Liver (tissue), 8 donors: ENCODE measurements at regions not wholly inside any gene's neighbourhood (a gene's known extent, or its start where the extent isn't known, plus 50 kb on each side); places are given as distances from the start of the nearest gene placed in this dataset.

Experiments used
- DNase-seq: peaks from one replicate; pipeline ENCODE4 v3.0.0-alpha.2; 2017; ENCODE audit warnings: low spot score
- H3K27ac ChIP-seq, 2 donors: one replicate each; pipeline ENCODE4 v1.7.0; 2013; ENCODE audit warnings: inconsistent platforms in 2 of 2, low read length in 2 of 2, control low read depth in 1 of 2, low read depth in 1 of 2, mild to moderate bottlenecking in 1 of 2
- H3K27me3 ChIP-seq, 4 donors: one replicate each; pipeline versions ENCODE4 v1.6.1 to v1.7.0; 2013; ENCODE audit warnings: low read length in 3 of 4, inconsistent platforms in 1 of 4, mild to moderate bottlenecking in 1 of 4, moderate library complexity in 1 of 4; ENCODE audit not compliant: control insufficient read depth in 4 of 4, insufficient read depth in 4 of 4
- H3K36me3 ChIP-seq, 4 donors: one replicate each; pipeline versions ENCODE4 v1.6.1 to v1.7.0; 2013; ENCODE audit warnings: low read length in 3 of 4, mild to moderate bottlenecking in 3 of 4, low read depth in 1 of 4, moderate library complexity in 1 of 4; ENCODE audit not compliant: control insufficient read depth in 4 of 4, insufficient read depth in 3 of 4
- H3K4me1 ChIP-seq, 4 donors: one replicate each; pipeline versions ENCODE4 v1.6.1 to v1.7.0; 2013; ENCODE audit warnings: low read length in 3 of 4, mild to moderate bottlenecking in 3 of 4, moderate library complexity in 1 of 4; ENCODE audit not compliant: control insufficient read depth in 4 of 4, insufficient read depth in 4 of 4
- H3K4me3 ChIP-seq, 3 donors: one replicate each; pipeline versions ENCODE4 v1.6.1 to v1.7.0; 2013; ENCODE audit warnings: low read length in 3 of 3, control low read depth in 1 of 3, low read depth in 1 of 3, mild to moderate bottlenecking in 1 of 3
- H3K9ac ChIP-seq, 2 donors: one replicate each; pipeline ENCODE4 v1.7.0; 2013; ENCODE audit warnings: low read length in 2 of 2, mild to moderate bottlenecking in 2 of 2, moderate library complexity in 2 of 2, control low read depth in 1 of 2, low read depth in 1 of 2
- H3K9me3 ChIP-seq, 4 donors: one replicate each; pipeline versions ENCODE4 v1.6.1 to v1.7.0; 2013; ENCODE audit warnings: low read length in 3 of 4; ENCODE audit not compliant: control insufficient read depth in 4 of 4
- ATF3 ChIP-seq: IDR thresholded peaks from 2 replicates; pipeline ENCODE4 v1.6.1; 2016; ENCODE audit warnings: antibody characterized with exemption
- CTCF ChIP-seq: fragments of 150-350 bp; IDR thresholded peaks from 2 replicates; pipeline ENCODE4 v1.5.1; 2017; ENCODE audit warnings: improper control_type of control experiment, low read depth, low read length; ENCODE audit not compliant: missing input control
- EGR1 ChIP-seq, 2 donors: IDR thresholded peaks; 2 replicates each; pipeline ENCODE4 v1.6.1; 2016 to 2018; ENCODE audit warnings: antibody characterized with exemption in 2 of 2, low read depth in 2 of 2
- FOXA1 ChIP-seq: IDR thresholded peaks from 2 replicates; pipeline ENCODE4 v1.6.1; 2016; ENCODE audit warnings: antibody characterized with exemption
- FOXA2 ChIP-seq: IDR thresholded peaks from 2 replicates; pipeline ENCODE4 v1.6.1; 2016; ENCODE audit warnings: antibody characterized with exemption
- HNF4A ChIP-seq, 2 donors: conservative IDR thresholded peaks; 2 replicates each; pipeline ENCODE4 v1.6.1; 2016; ENCODE audit warnings: antibody characterized with exemption in 2 of 2, mild to moderate bottlenecking in 2 of 2
- JUND ChIP-seq, 2 donors: IDR thresholded peaks; 2 replicates each; pipeline ENCODE4 v1.6.1; 2016; ENCODE audit warnings: antibody characterized with exemption in 2 of 2
- NR2F2 ChIP-seq: IDR thresholded peaks from 2 replicates; pipeline ENCODE4 v1.6.1; 2016; ENCODE audit warnings: antibody characterized with exemption
- RAD21 ChIP-seq, 2 donors: IDR thresholded peaks; 2 replicates each; pipeline ENCODE4 v1.6.1; 2016; ENCODE audit warnings: antibody characterized with exemption in 2 of 2, mild to moderate bottlenecking in 2 of 2
- TAF1 ChIP-seq: conservative IDR thresholded peaks from 2 replicates; pipeline ENCODE4 v1.6.1; 2016; ENCODE audit warnings: antibody characterized with exemption, mild to moderate bottlenecking
- WGBS: extraction: QIAGEN DNeasy Blood & Tissue Kit; methylation state at CpG from one replicate; pipeline ENCODE4 v1.1.7; 2013; 5-methylcytosine and 5-hydroxymethylcytosine counted together
- TF ChIP-seq, protein P1 (sequence below): IDR thresholded peaks from 2 replicates; pipeline ENCODE4 v1.6.1; 2016; ENCODE audit warnings: antibody characterized with exemption
- donor health status: healthy.
- donor health status: healthy.
- donor health status: healthy.
- donor health status: healthy.
- donor health status: healthy.

DNA sequence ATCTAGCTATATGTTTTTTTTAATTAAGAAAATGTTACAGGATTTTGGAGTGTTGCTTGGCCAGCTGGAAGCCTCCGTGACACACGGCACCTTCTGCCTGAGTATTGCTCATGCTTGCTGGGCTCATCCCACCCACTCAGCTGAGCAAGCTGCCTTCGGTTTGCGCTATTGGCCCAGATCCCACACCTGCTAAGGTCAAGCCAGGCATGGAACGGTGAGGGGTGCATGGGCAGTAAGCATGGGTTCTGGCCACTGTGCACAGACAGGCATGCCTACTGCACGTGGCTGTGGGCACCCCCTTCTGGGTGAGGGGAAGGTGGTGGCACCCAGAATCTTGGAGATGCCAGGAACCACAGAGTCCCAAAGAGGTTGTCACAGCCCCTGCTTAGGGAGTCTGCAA lies 1178.4 kb upstream of the PCDH7 start:
- 87% methylated on average over 6 of the region's 6 CpGs for WGBS
- Histone ChIP-seq H3K4me3 (no peak overlapping the region), H3K9ac (no peak overlapping the region), H3K27ac (no peak overlapping the region), H3K4me1 (no peaks in the 10 kb centered on the region), H3K9me3 (peaks cover 5 to 13% (median 10%) of the 10 kb centered on the region in 4 donors), H3K36me3 (no peaks in the 10 kb centered on the region), H3K27me3 (no peaks in the 10 kb centered on the region)
- no peak for DNase-seq
- TF ChIP-seq NR2F2 (no peak), ATF3 (no peak)

DNA sequence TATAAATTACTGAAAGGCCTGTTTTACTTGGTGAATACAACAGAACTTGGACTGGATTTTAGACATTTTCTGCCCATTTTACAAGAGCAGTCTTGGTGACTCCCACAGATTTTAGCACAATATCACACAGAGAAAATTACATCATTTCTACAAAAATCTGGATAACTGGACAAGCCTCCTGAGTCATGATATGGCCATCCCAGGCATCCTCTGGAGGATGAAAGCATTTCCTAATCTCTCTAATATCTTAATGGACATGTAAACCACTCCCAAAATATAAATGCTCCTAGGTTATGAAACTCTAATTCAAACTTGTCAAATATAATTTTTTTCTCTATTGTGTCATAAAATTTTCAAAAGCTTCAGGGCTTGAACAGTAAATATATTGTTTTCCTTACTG lies 1170.8 kb upstream of the PCDH7 start:
- Histone ChIP-seq H3K9me3 (no peaks in the 10 kb centered on the region), H3K9ac (no peak overlapping the region), H3K27ac (no peak overlapping the region), H3K4me1 (no peaks in the 10 kb centered on the region), H3K36me3 (no peaks in the 10 kb centered on the region), H3K4me3 (no peak overlapping the region), H3K27me3 (no peaks in the 10 kb centered on the region)
- DNase-seq, result no peak
- TF ChIP-seq RAD21 (IDR thresholded peaks at IDR 0.05) (no peak), CTCF (no peak), JUND (IDR thresholded peaks at IDR 0.05) (no peak), FOXA1 (no peak), EGR1 (IDR thresholded peaks at IDR 0.05; ENCODE audit: low read depth in 2 of 2) (no peak), FOXA2 (no peak), TAF1 (no peak)
- TF ChIP-seq, protein P1, sequence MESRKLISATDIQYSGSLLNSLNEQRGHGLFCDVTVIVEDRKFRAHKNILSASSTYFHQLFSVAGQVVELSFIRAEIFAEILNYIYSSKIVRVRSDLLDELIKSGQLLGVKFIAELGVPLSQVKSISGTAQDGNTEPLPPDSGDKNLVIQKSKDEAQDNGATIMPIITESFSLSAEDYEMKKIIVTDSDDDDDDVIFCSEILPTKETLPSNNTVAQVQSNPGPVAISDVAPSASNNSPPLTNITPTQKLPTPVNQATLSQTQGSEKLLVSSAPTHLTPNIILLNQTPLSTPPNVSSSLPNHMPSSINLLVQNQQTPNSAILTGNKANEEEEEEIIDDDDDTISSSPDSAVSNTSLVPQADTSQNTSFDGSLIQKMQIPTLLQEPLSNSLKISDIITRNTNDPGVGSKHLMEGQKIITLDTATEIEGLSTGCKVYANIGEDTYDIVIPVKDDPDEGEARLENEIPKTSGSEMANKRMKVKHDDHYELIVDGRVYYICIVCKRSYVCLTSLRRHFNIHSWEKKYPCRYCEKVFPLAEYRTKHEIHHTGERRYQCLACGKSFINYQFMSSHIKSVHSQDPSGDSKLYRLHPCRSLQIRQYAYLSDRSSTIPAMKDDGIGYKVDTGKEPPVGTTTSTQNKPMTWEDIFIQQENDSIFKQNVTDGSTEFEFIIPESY, result no peak

- Histone ChIP-seq H3K9ac (no peak overlapping the region), H3K27me3 (no peaks in the 10 kb centered on the region), H3K9me3 (no peaks in the 10 kb centered on the region), H3K27ac (no peak overlapping the region), H3K36me3 (no peaks in the 10 kb centered on the region), H3K4me1 (no peaks in the 10 kb centered on the region), H3K4me3 (no peak overlapping the region)
- no peak for DNase-seq
- TF ChIP-seq ATF3, result no peak
- TF ChIP-seq HNF4A (conservative IDR thresholded peaks at IDR 0.05), result no peak
- no peak for TF ChIP-seq CTCF
- no peak for TF ChIP-seq FOXA2
- no peak for TF ChIP-seq NR2F2
- no peak for TF ChIP-seq JUND (IDR thresholded peaks at IDR 0.05)
- 44% methylated on average over 1 of the region's 1 CpG for WGBS
These were observed 1168.3 kb upstream of the PCDH7 start for GRCh38 chr4:29551821-29552220.
